Superior temporal gyrus (tissue), 1 donor: ENCODE measurements at regions not wholly inside any gene's neighbourhood (a gene's known extent, or its start where the extent isn't known, plus 50 kb on each side); places are given as distances from the start of the nearest gene placed in this dataset.
"Not testable (repeated sequence)": the region's sequence is repeated elsewhere in the genome, so short reads cannot be mapped to it uniquely, and the experiment has no call there.

Experiments used
- DNase-seq: peaks from one replicate; pipeline ENCODE4 v3.0.0-alpha.2; 2016; ENCODE audit errors: extremely low spot score

GRCh38 chr3:655824-656223 lies 437.0 kb upstream of the CNTN6 start:
- no peak for DNase-seq

- no peak for DNase-seq
Observed at GRCh38 chr3:661356-661755, 431.5 kb upstream of the CNTN6 start.

GRCh38 chr3:674116-674515 lies 418.7 kb upstream of the CNTN6 start:
- peak; percentile 24 for DNase-seq

DNA sequence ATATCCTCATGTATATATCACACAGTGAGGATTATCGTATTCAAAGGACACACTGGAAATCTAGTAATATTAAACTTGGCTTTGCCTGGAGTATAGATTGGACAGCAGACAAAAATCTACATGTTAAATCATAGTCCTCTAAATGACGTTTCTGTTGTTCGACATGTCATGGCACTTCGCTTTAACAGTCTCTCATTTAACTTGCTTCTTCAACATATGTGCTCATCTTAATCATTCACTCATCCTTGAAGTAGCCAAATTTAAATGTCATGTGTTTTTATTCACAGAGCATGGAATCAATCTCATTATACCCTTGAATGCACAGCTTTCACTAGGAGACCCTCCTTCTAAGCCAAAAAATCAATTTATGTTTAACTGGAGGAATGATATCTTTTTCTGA lies 417.0 kb upstream of the CNTN6 start:
- DNase-seq, result no peak

DNA sequence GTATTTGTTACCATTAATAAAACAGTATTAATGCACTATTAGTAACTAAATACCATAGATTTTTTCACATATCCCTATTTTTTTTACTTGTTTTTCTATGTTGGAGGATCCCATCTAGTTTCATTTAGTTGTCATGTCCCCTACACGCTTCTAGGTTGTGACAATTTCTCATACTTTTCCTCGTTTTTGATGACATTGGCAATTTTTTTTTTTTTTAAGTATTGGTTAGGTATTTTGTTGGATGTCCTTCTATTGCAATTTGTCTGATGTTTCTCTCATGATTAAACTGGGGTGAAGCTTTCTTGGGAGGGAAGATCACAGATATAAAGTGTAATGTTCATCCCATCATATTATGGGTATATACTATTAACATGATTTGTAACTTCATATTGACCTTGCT lies 409.1 kb upstream of the CNTN6 start:
- no peak for DNase-seq

DNA sequence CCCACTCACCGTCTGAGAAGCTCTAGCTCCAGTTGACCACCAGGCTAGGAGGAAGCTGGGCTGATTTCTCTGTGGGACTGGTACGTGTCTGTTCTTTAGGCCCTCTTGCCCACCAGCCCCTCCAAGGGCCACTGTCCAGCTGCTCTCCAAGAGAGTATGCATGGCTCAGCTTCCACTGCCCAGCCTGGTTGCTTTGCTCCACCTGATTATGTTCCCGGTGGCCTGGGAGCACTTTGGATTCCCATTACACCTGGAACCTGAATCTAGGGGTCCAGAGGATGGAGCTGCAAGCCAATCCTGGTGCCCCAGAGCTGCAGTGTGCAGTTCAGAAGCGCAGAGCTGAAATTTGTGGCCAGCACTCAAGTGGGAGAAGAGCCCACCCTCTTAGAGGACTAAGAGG lies 402.1 kb upstream of the CNTN6 start:
- DNase-seq, result no peak

DNA sequence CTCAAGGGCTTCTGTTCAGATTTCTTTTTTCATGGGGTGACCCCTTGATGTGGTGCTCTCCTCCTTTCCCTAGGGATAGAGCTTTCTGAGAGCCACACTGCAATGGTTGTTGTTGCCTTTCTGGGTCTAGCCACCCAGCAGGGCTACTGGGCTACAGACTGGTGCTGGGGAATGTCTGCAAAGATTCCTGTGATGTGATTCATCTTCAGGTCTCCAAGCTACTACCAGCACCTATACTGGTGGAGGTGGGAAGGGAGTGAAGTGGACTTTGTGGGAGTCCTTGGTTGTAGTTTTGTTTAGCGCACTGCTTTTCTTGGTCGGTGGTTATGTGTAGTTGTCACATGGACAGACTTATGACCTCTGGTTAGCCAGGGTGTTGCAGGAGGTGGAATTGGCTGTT lies 392.3 kb upstream of the CNTN6 start:
- no peak for DNase-seq

DNA sequence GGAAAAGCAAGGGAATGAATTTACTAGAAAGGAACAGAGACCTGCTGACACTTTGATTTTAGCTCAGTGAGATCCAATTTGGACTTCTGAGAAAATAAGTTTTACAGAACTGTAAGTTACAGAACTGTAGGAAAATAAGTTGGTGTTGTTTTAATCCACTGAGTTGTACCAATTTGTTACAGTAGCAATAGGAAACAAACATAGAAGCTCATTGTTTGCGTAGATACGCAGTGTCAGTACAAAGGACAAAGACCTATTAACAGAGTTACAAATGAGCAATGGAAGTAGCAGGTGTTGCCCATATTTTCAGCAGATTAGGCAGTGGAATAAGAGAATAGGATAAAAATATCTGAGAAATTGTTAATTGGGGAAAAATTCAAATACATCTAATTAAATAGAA lies 385.8 kb upstream of the CNTN6 start:
- peak; percentile 81 for DNase-seq

GRCh38 chr3:713006-713621 lies 379.7 kb upstream of the CNTN6 start:
- no peak for DNase-seq

- no peak for DNase-seq
Observed at GRCh38 chr3:713947-714620, 378.7 kb upstream of the CNTN6 start.

- no peak for DNase-seq
Observed at GRCh38 chr3:721086-721485, 371.7 kb upstream of the CNTN6 start.

GRCh38 chr3:732326-732928 lies 360.4 kb upstream of the CNTN6 start:
- no peak for DNase-seq

GRCh38 chr3:733313-733712 lies 359.5 kb upstream of the CNTN6 start:
- no peak for DNase-seq

DNA sequence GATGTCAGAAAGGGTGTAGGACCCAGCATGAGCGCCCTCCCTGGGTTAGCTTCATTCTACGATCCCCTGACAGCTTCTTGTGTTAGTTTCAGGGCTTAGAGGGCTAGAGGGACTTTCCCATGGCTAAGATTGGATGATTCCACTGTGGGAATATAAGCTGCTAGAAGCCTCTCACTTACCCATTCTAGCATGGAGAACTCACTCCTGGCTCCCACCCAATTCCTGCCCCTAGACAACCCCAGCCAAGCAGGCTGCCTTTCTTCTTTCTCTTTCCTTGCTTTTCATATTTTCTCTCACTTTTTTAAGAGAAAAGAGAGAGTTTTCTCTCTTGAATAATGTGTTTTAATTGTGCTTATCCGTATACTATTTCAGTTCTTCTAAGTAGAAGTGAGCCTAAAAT lies 335.1 kb upstream of the CNTN6 start:
- no peak for DNase-seq

GRCh38 chr3:759106-759505 lies 333.7 kb upstream of the CNTN6 start:
- DNase-seq, result peak; percentile 33

- not testable (repeated sequence) for DNase-seq
Observed at GRCh38 chr3:773433-773832, 319.4 kb upstream of the CNTN6 start.

DNA sequence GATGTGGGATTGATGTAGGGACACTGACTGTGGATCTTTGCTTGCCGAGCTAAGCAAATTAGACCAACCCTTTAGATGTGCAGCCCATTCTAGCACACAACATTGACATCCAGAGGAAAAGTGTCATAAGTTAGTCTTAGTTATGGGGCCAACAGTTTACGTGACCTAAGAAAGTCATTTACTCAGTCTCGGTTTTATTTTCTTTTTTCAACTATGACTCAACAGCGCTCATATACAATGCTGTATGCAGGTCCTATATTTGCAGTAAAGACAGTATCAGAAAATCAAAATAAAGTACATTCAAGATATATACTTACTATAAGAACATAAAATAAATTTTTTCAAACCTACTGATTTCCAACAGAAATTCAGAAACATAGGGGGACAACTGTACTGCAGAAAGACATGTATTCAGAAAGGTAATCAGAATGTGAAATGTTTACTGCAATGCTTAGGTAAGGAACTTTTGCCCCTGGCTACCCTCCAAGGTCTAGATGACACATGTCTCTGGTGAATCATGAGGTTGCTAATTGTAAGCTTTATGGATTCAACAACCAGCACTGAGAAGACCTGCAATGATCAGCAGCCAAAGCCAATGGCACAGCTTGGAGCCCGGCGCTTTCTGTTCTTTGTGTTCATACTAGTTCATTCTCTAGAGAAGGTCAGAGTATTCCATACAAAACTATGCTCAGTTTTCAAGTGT lies 317.5 kb upstream of the CNTN6 start:
- DNase-seq, result no peak

GRCh38 chr3:780505-780904 lies 312.3 kb upstream of the CNTN6 start:
- no peak for DNase-seq

DNA sequence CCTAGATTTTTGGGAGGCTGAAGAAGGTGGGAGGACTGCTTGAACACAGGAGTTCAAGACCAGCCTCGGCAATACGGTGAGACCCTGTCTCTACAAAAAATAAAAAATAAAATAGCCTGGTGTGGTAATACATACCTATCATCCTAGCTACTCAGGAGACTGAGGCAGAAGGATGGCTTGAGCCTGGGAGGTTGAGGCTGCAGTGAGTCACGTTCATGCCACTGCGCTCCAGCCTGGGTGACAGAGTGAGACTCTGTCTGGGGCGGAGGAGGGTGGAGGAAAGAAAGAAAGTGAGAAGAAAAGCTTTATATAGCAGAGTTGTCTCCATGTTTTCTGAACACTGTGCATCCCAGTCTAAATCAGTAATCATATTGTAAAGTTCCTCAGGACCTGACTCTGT lies 301.4 kb upstream of the CNTN6 start:
- no peak for DNase-seq

- DNase-seq, result no peak
Observed at GRCh38 chr3:792630-793029, 300.2 kb upstream of the CNTN6 start.

DNA sequence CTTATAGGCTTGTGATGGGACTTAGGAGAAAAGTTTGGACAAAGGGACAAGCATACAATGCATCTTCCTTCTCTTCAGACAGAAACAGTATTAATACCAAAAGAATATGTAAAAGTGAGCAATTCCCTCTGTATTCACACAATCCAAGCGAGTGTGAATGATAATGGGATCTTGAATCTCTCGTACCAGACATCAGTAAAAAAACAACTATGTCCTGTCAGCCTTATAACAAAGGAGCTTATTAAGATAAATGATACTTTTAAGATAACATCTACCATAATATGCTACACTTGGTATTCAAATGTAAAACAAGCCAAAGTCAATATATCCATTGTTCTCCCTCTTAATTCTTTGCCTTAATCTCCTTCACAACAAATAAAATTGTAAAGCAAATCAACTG lies 288.6 kb upstream of the CNTN6 start:
- no peak for DNase-seq

DNA sequence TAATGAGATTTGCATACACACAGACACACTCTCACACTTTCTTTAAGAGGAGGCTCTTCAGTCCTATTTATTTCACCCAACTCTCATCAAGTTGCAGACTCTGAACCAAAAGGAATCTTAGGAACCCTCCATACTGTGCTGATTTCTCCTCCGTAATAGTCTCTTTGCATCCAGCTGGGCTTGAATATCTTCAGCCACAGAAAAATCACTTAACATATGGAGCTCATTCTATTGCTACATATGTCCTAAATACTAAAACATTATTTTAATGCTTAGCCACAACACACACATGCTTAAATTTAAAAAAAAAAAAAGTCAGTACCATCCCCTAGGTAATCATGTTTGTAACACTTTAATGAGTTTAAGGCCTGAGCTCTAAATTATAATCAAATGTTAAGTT lies 287.5 kb upstream of the CNTN6 start:
- no peak for DNase-seq

DNA sequence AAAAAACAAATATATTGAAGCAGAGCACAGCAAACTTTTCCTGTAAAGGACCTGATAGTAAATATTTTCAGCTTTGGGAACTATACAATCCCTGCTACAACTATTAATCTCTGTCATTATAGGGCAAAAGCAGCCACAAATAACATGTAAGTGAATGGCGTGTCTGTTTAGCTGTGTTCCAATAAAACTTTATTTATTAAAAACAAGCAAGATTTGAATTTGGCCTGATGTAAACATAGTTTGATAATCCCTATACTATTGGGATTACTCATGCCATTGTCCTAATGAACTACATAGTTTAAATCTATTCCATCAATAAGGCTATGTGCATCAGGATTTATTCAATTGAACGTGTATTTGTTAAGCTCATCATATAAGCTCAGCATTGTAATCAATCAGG lies 286.8 kb upstream of the CNTN6 start:
- no peak for DNase-seq
